ENCODE measurements at regions not wholly inside any gene's neighbourhood (a gene's known extent, or its start where the extent isn't known, plus 50 kb on each side); places are given as distances from the start of the nearest gene placed in this dataset. TPM values are rescaled to one million over a fixed set of nuclear protein-coding genes. Genes with fewer than 3 reads are reported as not detected.
"Not testable (repeated sequence)": the region's sequence is repeated elsewhere in the genome, so short reads cannot be mapped to it uniquely, and the experiment has no call there.

DNA sequence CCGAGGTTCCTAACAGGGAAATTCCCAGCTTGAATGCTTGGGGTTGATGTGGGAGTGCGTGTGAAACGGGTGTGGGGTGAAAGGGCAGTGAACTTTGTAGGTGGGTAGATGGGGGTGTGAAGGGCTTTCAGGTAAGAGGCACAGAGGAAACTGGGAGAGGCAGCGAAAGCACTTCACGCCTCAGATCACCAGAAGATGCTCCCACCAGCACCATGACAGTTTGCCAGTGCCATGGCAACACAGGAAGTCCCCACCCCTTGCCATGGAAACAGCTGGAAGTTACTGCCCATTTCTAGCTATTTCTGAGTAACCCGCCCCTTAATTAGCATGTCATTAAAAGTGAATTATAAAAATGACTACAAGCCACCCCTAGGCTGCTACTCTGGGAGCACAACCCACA is 1390.6 kb upstream of the TPTE start:
- WGBS: 61% methylated on average over 5 of the region's 6 CpGs
- H3K4me3 ChIP-seq (ENCODE audit: low read depth in 1 of 3, low read length in 3 of 3); H3K27me3 ChIP-seq (ENCODE audit: control insufficient read depth in 4 of 4, insufficient read depth in 4 of 4, low read length in 3 of 4); DNase-seq (ENCODE audit: low spot score); H3K27ac ChIP-seq (ENCODE audit: low read depth in 1 of 2, low read length in 2 of 2); H3K36me3 ChIP-seq (ENCODE audit: control insufficient read depth in 4 of 4, insufficient read depth in 3 of 4, low read depth in 1 of 4, low read length in 3 of 4); H3K9ac ChIP-seq (ENCODE audit: low read depth in 1 of 2, low read length in 2 of 2); H3K9me3 ChIP-seq (ENCODE audit: control insufficient read depth in 4 of 4, low read length in 3 of 4); H3K4me1 ChIP-seq (ENCODE audit: control insufficient read depth in 4 of 4, insufficient read depth in 4 of 4, low read length in 3 of 4): not testable (repeated sequence)

Small RNA genes in the stretch of these regions (small RNA-seq; reads per million reads assigned to genes)
- not detected for gene CR392039.1
